Right ventricle myocardium superior (tissue), 1 donor: ENCODE measurements at regions not wholly inside any gene's neighbourhood (a gene's known extent, or its start where the extent isn't known, plus 50 kb on each side); places are given as distances from the start of the nearest gene placed in this dataset.

Source experiments
- ATAC-seq: fragments of 200-7000 bp; cut with Tn5 transposase; one replicate; pipeline ENCODE4 v1.9.1; 2020; ENCODE audit warnings: mild to moderate bottlenecking; ENCODE audit not compliant: poor library complexity
- DNase-seq: peaks from one replicate; pipeline ENCODE4 v3.0.0-alpha.2; 2020
- intact Hi-C: fragments of 100-400 bp; cut with DNase I; formaldehyde crosslinking; loops from one replicate; pipeline ENCODE4 v1.11.2; 2022
- donor health status: DM: no; HTN: yes; CAD: no; lungs with severe emphysema.

DNA sequence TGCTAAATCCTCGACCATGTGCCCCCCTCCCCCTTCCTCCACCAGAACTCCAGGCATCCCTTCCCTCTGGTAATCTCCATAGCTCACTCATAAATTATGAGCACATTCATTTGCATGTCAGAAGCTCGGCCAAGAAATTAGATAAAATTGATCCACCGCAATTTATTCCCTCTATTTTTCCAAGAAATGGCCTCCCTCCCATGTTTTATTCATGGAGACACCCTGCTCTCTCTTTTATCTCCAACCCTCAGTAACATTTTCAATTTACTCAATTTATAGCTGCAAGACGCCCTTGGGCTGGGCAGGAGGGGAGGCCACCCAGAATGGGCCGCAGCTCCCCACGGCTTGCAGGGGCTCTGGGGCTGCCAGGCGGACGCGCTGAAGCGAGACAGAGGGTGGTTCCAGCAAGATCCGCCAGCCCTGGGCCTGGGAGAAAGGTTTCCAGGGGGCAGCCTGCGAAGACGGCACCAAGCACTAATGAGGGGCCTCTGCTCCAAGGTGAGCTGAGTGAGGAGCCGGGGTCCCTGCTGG is 54.7 kb upstream of the ZNF423 start:
- ATAC-seq (no peak), DNase-seq (no peak)
- intact Hi-C loops: no loop called here

DNA sequence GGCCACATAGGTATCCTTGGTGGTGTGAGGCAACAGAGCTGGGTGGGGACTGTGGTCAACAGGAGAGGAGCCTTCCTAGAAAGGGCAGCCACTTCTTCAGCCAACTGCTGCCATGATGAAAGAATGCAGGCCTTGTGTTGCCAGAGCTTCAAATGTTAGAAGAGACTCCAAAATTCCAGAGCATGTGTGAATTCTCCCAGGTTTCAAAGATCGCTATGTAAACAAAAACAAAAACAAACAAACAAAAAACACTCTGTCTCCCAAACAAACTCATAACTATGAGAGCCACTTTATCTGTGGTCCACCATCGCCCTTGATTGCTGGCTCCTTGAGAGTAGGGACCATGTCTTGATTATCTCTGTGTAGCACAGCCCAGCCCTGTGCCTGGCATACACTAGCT is 55.5 kb upstream of the ZNF423 start:
- ATAC-seq (no peak), DNase-seq (no peak)
- intact Hi-C loops: no loop called here

DNA sequence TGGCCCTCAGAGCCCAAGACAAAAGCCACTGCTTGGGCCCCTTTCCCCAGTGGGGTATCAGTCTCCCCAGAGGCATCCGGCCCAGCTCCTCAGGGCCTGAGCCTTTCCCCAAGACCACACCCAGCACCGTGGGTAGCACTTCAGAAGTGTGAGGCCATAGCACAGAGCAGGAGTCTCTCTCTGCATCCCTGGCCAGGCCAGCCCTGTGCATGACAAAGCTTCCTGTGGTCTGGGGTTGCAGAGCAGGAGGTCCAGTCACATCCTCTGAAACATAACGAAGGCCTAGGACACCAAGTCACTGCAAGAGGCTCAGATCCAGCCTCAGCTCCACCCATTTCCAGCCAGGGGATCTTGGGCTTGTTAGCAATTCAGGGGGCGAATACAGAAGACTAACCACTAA is 56.8 kb upstream of the ZNF423 start:
- DNase-seq: no peak
- no peak for ATAC-seq
- intact Hi-C loops: no loop called here

DNA sequence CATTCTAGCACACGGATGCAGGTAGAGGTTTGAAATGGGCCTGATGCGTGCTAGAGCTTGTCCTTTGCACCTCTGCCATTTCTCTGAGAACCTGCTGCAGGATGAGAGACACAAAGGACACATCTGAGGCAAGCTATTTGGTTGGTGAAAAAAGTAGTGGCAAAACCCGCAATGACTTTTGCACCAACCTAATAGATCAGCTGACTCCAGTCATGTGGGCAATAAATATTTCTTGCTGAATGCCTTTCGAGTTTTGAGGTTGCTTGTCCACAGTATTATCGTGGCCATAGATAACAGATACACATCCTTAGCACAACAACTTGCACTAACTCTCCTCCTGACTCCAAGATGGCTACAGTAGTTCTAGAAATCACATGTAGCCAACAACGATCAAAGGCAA is 57.8 kb upstream of the ZNF423 start:
- DNase-seq: no peak
- ATAC-seq: no peak
- intact Hi-C loops: no loop called here

DNA sequence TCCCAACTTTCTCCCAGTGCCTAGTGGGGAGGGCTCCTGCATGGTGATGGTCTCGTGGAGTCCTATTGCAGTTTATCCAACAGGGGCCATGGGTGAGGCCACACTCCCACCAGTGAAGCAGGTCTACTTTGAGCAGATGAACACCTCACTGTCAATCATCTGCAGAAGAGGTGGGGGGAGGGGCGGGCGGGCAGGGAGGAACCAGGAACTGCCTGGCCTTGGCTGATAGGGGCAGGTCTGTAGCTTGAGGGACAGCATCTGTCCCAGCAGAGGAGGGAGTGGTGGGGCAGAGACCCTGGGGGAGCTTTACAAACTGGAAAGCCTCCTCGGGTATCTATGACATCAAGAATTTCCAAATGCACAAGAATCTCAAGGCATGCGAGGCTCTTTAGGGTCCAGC is 58.7 kb upstream of the ZNF423 start:
- DNase-seq: no peak
- intact Hi-C loops: no loop called here
- no peak for ATAC-seq

DNA sequence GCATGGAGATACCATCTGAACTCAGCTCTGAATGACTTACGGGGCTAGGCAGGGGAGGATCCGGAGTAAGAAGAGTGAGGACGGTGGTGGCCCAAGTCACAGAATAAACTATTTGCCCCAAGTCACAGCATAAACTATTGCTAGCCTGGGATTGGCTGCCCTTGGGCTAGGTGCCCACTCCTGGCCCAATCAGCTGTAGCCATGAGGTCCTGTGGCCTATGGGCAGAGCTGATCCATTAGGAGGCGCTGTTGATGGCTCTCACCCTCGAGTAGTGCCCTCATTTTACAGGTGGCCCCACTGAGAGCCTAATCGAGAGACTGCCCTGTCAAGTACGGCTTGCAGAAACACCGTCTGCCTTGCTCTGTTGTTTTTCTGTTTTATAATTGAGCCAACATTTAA is 62.3 kb upstream of the ZNF423 start:
- DNase-seq (no peak), ATAC-seq (no peak)
- intact Hi-C loops: no loop called here

DNA sequence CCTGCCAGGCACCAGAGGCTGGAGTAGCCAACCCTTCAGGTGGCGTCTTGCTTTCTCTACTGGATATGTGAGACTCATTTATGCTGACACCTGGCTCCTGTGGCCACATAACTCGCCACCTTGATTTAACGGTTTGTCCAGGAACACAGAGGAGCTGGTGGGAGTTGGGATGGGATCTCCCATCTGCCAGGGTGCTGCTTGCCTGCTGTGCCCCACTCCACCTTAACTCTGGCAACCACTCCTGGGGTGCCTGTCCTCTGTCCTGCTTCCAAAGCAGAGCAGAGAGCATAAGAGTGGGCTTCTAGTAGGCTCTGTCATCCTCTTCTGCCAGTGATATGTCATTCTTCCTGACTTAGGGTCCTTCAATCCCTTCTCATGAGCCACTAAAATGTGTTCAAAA is 63.4 kb upstream of the ZNF423 start:
- ATAC-seq (no peak), DNase-seq (no peak)
- intact Hi-C loops: no loop called here

DNA sequence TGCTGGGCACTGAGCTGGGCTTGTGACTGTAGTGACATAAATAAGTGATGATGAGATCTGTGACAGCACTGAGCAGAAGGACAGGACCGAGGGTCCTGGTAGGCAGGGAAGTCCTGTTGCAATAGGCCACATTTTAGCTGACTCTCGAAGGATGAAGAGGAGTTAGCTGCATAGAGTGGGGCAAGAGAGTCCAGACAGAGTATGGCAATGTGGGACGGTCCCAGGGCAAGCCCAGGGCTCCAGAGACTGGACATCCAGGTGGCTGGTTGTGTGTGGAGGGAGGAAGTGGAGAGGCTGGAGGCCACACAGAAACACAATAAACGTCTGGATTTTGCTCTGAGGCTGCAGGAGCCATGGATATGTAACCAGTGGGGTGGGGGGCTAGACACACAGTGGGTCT is 64.5 kb upstream of the ZNF423 start:
- intact Hi-C loops: loop anchor here (5.0 kb wide), 1 partner anchor 513 kb away; no protein-coding TSS in a partner anchor
- ATAC-seq (no peak), DNase-seq (no peak)

DNA sequence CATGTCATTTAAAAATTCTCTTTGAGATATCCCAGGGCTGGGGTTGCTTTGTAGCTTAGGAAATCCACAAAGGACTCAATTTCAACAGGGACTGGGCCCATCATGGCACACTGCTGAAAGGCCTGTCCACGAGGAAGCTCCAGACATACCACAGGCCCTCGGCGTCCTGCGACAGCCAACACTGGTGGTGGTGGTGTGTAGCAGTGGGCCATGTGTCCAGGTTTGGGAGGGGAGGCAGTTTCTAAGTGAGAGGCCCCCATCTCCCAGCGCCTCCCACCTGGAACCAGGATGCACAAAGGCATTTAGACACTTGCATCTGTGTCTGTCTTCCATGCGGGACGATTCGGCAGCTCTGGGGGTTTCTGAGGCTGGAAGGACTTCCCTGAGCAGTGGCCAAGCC is 65.2 kb upstream of the ZNF423 start:
- no peak for DNase-seq
- intact Hi-C loops: loop anchor here (5.0 kb wide), 1 partner anchor 514 kb away; no protein-coding TSS in a partner anchor
- ATAC-seq: no peak

DNA sequence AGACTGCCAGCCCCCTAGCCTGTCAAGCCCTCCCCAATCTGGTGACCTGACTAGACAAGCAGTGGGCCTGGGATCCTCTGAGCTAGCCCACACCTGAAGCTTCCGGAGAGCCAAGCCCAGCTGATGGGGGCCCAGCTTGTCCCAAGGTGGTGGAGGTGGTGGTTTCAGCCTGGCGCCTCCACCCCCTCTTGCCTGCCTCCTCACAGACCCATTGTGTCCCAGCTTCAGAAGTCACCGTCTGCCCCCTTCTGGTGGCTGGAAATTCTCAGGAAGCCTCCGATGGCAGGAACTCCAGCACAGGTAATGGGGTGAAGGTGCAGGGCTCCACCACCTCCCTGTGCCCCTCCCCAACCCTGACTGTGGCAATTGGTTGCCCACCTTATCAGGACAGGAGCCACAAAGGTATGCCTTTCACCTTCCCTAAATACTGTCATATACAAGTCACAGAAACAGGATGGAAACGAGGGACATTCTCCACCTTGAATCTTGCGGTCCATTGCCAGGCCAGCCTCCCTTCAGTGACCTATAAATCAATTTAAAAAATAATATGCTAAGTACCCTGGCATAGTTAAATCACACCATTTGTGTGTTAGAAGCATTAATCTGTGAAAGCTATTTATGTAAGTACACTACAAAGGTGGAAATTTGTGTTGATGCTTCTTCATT is 66.0 kb upstream of the ZNF423 start:
- intact Hi-C loops: loop anchor here (5.0 kb wide), 1 partner anchor 515 kb away; no protein-coding TSS in a partner anchor
- peak; percentile 89 for ATAC-seq
- DNase-seq: peak; percentile 60

DNA sequence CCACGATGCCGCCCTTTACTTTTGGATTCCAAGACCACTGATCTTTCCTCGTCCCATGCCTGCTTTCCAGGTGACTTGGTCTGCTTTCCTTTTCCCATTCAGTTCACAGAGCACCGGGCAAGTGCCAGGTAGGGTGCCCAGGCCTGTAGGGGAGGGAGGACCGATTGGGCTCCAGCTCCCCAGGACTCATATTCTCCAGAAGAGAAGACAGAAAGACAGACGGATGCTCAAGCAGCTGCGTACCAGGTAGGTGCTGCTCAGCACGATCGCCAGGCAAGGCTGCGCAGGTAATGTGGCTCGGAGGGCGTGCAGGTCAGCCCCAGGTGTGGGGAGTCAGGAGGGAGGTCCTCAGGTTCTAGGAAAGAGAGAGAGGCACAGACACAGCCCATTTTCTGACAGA is 67.5 kb upstream of the ZNF423 start:
- intact Hi-C loops: loop anchor here (5.0 kb wide), 1 partner anchor 516 kb away; no protein-coding TSS in a partner anchor
- no peak for ATAC-seq

DNA sequence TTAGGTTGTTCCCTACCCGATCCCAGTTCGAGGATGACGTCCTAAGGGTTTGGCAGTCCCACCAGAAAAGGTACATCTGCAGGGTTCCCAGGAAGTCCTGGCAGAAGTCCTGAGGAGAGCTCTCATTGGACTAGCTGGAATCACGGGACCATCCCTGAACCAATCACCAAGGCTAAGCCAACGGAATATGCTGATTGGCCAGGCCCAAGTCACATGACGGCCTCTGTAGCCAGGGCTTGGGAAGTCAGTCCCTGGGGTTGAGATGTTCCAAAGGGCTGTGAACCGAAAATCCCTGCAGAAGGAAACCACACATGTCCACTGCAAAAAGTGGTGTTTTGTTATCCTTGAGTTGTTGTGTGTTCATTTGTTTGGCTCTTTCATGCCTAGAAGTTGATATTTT is 68.2 kb upstream of the ZNF423 start:
- intact Hi-C loops: loop anchor here (5.0 kb wide), 1 partner anchor 517 kb away; no protein-coding TSS in a partner anchor
- ATAC-seq (no peak), DNase-seq (no peak)

More for the DNA sequence above, 67.5 kb upstream of the ZNF423 start:
- DNase-seq: no peak

DNA sequence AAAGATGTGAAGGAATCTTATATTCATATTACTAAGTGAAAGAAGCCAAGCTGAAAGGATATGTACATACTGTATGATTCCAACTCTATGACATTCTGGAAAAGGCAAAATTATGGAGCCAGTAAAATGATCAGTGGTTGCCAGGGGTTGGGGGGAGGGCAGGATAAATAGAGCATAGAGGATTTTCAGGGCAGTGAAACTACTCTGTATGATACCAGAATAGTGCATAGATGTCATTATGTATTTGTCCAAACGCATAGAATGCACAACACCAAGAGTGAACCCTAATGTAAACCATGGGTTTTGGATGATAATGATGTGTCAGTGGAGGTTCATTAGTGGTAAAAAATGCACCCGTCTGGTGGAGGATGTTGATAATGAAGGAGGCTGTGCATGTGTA is 71.0 kb upstream of the ZNF423 start:
- ATAC-seq (no peak), DNase-seq (no peak)
- intact Hi-C loops: no loop called here

DNA sequence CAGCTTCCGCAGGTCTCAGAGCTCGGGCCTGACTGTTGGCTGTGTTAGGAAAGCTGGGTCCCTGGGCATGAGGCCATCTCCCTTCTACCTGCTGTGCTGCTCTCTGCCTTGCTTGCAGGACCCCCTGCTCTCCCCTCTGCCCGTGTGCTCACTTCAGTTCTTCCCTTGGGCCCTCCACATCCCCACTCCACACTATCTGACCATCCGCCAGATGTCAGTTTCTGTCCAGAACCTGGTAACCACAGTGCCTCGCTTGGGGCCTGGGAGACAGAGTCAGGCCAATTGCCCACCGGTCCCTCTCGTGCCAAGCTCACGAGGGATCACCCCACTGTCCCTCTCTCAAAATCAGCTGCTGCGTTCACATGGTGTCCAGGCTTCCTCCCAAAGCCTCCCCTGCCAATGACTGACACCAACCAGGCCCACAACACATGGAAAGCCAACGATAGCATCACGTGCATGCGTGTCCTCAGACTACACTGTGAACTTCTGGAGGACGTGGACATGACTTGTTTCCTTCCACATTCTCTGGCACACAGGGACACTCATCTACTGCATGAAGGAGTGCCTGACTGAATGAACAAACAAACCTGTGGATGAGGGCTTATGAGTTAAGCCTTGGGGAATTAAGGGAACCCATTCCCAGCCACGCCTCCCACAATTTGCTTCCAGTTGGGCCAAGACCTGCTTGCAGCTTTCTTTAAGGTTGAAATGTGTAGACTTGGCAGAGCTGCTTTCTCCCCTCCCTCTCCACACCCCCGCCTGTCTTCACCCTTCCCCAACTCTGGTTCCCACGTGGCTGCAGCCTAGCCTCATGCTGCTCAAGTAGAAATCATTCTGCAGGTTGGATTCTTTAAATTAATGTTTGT is 72.5 kb upstream of the ZNF423 start:
- ATAC-seq (peak; percentile 43), DNase-seq (no peak)
- intact Hi-C loops: no loop called here

DNA sequence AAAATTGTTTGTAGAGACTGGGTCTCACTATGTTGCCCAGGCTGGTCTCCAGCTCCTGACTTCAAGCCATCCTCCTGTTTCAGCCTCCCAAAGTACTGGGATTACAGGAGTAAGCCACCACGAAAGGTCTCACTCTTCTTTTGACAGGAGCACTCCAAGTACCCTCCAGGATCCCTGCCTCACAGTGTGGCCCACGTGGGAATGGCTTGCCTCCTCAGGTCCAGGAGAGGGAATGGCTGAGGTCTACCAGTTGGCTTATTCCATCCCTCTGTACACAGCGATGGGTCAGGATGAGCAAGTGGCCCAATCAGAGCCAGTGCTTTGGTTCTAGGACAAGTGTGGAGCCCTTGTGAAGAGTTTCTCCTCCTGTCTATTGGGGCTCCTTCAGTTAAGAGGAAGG is 73.7 kb upstream of the ZNF423 start:
- intact Hi-C loops: no loop called here
- ATAC-seq (no peak), DNase-seq (no peak)

DNA sequence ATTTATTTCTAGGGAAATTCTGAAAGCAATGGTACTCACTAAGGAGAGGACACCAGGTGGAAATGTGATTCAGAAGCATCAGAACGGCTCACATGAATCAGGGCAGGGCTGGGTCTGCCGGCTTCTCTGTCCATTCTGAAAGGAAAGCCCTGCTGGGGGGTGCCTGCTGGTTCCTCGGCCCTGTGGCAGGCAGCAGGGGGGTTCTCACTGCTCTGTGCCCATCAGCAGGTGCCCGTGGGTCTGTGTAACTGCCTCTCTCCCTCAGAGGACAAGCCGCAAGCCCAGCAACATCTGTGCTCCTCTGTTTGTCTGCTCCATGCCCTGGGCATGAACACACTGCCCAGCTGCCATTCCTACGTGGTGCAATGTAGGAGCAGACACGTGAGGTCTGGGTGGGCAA is 74.9 kb upstream of the ZNF423 start:
- ATAC-seq (no peak), DNase-seq (no peak)
- intact Hi-C loops: no loop called here

DNA sequence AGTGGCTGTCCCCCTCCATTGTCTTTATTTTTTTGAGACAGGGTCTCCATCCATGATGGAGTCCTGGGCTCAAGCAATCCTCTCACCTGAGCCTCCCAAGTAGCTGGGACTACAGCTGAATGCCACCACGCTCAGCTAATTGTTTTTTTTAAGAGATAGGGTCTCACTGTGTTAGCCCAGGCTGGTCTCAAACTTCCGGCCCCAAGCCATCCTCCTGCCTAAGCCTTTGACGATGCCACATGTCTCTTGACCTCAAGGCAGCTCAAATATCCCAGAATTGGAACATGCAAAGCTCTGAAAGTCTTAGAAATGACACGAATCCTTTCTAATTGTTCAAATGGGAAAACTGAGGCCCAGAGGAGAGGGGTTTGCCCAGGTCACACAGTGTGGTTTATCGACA is 75.4 kb upstream of the ZNF423 start:
- intact Hi-C loops: no loop called here
- no peak for DNase-seq
- ATAC-seq: no peak

DNA sequence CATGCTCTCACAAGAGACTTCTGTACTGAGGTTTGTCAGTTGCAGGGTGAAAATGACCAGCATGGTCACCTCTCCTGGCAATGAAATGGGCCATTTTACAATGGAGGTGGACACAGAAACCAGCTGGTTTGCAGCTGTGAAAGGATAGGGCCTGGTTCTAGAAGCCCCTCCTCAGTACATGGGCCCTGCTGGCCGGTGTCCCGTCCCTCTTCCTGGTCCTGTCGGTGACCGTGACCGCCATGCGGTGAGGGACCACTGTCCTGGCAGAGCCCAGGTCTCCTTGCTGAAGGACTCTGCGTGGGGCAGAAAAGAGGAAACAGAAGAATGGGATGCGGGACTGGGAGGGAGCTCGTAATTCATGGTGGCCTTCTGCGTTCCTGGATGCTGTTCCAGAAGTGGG is 76.0 kb upstream of the ZNF423 start:
- intact Hi-C loops: no loop called here
- no peak for DNase-seq
- no peak for ATAC-seq

DNA sequence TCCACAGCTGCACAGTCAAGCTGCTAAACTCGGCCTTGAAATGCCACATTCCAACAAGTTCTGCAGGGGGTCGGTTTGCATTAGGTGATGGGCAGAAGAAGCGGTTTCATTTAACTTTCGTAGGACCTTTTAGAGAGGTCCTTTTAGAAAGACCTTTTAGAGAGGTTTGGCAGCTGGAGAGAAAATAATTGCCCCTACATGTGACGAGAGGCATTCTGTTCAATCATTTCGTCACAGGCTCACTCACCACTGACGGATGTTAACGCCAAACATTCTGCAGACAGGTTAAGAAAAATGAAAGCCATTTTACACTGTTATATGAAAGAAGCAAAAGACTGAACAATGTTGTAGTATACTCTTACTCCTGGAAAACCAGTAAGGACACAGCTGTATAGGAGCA is 76.5 kb upstream of the ZNF423 start:
- DNase-seq (no peak), ATAC-seq (no peak)
- intact Hi-C loops: no loop called here

DNA sequence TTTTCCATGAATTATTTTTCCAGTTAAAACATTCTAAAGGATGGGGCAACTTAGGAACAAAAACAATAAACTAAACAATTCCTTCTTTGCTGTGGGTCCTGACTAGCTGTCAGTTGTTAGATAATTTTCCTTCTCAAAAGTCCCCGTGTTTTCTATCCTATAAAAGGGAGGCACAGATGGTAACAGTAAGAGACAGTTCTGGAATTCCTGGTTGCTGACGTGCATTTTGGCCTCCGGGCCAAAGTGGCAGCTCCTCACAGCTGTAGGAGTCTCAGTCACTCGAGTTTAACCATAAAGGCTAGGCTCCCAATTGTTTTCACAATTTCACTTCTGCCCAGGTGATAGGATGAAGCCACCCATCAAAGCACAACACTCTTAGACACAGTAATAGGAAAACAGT is 77.0 kb upstream of the ZNF423 start:
- ATAC-seq: peak; percentile 71
- intact Hi-C loops: no loop called here
- no peak for DNase-seq
